Epithelial cell of esophagus (primary cell): ENCODE measurements at regions not wholly inside any gene's neighbourhood (a gene's known extent, or its start where the extent isn't known, plus 50 kb on each side); places are given as distances from the start of the nearest gene placed in this dataset.
A peak's percentile ranks its signal among the peaks of the same experiment; 100 is the strongest.

Experiments
- DNase-seq: peaks from one replicate; pipeline ENCODE4 v3.0.0; 2010; ENCODE audit warnings: low read depth
- H3K4me3 ChIP-seq: 2 replicates; pipeline ENCODE4 v1.5.1; 2011; ENCODE audit warnings: mild to moderate bottlenecking, low read length, control low read depth
- TF ChIP-seq, protein P1 (sequence below): IDR thresholded peaks from 2 replicates; pipeline ENCODE4 v1.5.1; 2011; ENCODE audit warnings: low read depth, mild to moderate bottlenecking, low read length, control low read depth, inconsistent platforms; ENCODE audit not compliant: insufficient read depth; ENCODE audit errors: missing control alignments

DNA sequence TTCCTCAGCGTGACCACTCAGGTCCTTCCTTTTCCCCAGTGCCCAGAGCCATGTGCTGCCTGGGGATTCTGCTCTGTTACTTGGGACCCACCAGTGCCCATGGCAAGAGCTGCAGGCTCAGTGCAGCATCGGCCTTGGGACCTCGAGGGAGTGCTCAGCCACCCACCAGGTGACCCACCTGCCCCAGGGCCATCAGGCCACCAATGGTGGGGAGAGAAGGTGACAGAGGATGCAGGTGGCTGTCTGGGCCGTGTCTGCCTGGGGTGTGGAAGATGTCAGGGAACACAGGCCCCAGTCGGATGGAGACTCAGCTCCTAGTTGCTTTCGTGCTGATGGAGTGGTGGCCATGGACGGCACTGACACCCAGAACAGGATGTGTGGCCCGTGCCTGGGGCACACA lies 104.7 kb upstream of the FAM20C start:
- no peak for DNase-seq
- TF ChIP-seq, protein P1, sequence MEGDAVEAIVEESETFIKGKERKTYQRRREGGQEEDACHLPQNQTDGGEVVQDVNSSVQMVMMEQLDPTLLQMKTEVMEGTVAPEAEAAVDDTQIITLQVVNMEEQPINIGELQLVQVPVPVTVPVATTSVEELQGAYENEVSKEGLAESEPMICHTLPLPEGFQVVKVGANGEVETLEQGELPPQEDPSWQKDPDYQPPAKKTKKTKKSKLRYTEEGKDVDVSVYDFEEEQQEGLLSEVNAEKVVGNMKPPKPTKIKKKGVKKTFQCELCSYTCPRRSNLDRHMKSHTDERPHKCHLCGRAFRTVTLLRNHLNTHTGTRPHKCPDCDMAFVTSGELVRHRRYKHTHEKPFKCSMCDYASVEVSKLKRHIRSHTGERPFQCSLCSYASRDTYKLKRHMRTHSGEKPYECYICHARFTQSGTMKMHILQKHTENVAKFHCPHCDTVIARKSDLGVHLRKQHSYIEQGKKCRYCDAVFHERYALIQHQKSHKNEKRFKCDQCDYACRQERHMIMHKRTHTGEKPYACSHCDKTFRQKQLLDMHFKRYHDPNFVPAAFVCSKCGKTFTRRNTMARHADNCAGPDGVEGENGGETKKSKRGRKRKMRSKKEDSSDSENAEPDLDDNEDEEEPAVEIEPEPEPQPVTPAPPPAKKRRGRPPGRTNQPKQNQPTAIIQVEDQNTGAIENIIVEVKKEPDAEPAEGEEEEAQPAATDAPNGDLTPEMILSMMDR = no peak

DNA sequence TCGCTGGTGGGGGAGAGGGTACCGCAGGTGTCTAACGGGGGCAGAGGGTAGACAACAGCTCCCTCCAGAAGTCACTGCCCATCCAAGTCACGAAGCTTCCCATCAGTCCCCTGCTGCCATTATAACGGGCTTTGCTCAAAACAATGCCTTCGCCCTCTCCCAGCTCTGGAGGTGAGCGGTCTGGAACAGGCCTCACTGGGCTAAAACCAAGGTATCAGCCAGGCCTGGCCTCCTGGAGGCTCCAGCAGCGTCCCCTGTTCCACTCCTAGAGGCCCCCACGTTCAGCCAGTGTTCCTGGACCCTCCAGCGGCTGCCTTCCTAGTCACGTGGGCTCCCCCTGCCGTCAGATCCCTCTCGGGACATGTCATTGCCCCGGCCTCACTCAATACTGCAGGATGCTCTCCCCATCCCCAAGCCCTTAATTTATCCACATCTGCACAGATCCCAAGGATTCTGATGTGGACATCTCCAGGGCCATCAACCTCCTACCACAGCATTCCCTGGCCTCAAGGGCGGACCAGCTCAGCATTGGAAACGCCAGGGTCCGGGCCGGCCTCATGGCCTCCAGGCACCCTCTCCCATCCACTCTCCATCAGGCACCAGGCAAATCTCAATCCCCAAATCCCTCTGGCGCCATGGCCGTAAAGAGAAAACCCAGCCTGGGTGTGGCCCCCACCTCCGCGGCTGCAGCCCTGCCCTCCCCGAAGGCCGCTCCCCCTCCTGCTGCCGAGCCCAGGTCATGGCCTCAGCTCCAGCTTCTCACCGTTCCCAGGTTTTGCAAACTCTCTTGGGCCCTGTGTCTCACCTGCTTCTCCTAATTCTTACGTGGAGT lies 104.1 kb upstream of the FAM20C start:
- no peak for DNase-seq
- TF ChIP-seq, protein P1 = no peak
- no peak overlapping the region for H3K4me3 ChIP-seq

More for the DNA sequence above, 104.7 kb upstream of the FAM20C start:
- no peak overlapping the region for H3K4me3 ChIP-seq

DNA sequence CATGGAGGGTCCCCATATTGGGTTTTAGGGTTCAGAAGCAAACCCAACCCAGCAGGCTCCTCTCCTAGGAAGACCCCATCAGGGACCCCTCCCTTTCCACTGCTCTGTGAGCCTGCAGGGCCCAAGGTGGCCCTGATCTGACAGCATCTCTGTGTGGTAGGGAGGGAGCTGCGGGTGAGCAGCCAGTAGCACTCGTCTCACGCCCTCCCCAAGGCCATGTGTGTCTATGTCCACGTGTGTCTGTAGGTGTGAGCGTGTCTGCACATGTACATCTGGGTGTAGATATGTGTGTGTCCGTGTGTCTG lies 103.5 kb upstream of the FAM20C start:
- no peak overlapping the region for H3K4me3 ChIP-seq
- peak; percentile 21 for DNase-seq
- TF ChIP-seq, protein P1 = no peak

DNA sequence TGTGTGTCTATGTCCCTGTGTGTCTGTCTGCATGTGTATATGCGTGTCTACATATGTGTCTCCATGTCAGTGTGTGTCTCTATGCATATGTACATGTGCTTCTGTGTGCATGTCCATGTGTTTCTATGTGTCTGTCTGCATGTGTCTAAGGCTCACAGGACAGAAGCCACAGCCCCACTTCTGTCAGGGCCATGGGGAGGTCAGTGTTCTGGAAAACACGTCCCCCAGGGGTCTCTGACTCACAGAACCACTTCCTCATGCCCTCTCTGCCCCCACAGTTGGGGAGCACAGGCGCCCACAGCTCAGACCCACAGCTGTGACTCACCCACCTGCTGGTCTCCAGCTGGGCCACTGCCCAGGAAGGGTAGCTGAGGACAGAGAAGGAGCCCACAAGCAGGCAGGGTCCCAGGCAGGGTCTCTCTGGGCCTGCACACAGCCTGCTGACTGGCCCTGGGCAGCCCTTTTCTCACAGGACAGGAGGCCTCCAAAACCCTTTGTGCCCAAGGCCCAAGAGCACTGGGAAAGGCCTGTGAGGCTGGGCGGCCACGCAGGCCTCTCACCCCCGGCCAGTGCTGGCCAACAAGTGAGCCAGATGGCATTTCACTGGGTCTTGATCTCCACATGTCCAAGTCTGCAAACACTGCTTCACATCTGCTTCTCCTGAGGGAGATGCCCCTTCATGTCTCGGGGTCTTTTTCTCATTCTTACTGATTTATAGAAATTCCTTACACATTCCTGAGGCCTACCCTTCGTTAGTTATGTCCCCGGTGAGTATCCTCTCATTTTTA lies 102.9 kb upstream of the FAM20C start:
- TF ChIP-seq, protein P1 = no peak
- H3K4me3 ChIP-seq = no peak overlapping the region
- DNase-seq = peak; percentile 69

DNA sequence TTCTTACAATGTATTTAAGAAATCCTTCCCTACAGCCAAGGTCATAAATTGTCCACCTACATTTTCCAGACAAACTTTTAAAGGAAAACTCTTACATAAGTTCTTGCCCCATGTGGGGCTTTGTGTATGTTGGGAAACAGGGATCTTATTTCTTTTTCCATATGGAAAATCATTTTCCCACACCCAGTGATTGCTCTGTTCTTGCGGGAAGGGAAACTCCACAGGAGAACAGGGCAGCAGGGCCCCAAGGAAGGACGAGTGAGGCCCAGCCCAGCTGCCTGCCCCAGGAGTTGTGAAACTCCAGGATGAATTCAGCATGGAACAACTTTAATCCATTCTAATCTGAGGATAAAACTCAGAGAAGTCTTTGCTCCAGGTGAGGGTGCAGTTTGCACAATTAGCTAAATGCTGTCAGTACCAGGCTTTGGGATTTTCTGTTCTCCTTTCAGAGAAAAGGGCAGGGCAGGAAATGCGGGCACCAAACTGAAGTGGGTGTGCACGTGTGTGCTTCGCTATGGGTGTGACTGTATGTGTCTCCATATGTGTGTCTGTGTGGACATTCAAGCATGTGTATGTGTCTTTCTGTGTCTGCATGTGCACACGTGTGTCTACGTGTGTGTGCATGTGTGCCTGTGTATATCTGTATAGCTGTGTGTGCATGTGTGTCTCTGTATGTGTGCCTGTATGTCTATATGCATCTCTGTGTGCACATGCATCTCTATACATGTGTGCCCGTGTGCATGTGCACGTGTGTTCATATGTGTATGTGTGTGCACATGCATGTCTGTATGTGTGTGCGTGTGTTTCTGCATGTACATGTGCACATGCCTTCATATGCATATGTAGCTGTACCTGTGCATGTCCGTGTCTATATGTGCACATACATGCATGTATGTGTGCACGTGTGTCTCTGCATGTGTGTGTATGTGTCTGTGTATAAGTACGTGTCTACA lies 102.0 kb upstream of the FAM20C start:
- TF ChIP-seq, protein P1 = no peak
- no peak overlapping the region for H3K4me3 ChIP-seq
- DNase-seq = peak; percentile 59

DNA sequence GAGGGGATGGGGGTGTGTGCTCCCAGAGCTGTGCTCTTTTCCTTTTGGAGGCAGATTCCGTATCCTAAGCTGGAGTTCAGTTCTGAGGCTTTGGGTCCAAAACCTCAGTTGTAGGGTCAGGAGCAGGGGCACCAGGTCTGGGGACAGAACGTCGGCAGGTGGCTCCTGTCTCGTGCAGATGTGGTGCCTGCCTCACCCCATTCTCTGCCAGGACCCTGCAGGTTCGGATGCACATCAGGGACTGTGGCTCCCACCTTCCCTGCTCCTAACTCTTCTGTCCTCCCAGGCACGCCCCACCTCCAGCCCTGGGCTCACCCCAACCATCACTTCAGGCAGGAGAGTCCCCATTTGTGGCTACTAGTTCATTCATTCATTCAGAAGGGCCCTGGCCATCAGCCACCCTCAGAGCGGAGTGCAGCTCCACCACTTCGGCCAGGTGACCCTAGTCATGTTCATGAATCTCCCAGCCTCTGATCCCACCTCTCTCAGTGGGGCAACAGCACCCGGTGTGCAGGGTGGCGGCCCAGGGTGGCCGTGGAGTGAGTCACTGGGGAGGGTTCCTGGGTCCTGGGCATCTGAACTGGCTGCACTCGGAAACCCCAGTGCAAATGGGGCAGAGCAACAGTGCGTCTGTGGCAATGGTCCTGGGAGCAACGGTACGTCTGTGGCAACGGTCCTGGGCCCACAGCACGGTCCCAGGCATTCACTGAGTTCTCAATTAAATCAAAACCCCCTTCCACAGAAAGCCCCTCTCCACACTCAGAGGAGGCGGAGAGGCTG lies 100.8 kb upstream of the FAM20C start:
- no peak for DNase-seq
- H3K4me3 ChIP-seq = no peak overlapping the region
- TF ChIP-seq, protein P1 = no peak
